Activated T-cell treated with anti-CD3 and anti-CD28 coated beads, Interleukin-2, amount 50 U/mL, for 24 hours (primary cell): ENCODE measurements at regions not wholly inside any gene's neighbourhood (a gene's known extent, or its start where the extent isn't known, plus 50 kb on each side); places are given as distances from the start of the nearest gene placed in this dataset.

Experiments used
- DNase-seq: peaks from one replicate; pipeline ENCODE4 v3.0.0-alpha.2; 2020
- H3K27ac Mint-ChIP-seq: 2 replicates; pipeline ENCODE4 v1.8.0; 2020; ENCODE audit warnings: mild to moderate bottlenecking, mixed read lengths
- H3K27me3 Mint-ChIP-seq: 2 replicates; pipeline ENCODE4 v1.8.0; 2020; ENCODE audit warnings: mixed read lengths
- H3K36me3 Mint-ChIP-seq: 2 replicates; pipeline ENCODE4 v1.8.0; 2020; ENCODE audit warnings: low read depth, mixed read lengths
- H3K4me1 Mint-ChIP-seq: 2 replicates; pipeline ENCODE4 v1.8.0; 2020; ENCODE audit warnings: low read depth, mixed read lengths
- H3K4me3 Mint-ChIP-seq: 2 replicates; pipeline ENCODE4 v1.8.0; 2020; ENCODE audit warnings: mild to moderate bottlenecking, moderate library complexity, mixed read lengths
- H3K9me3 Mint-ChIP-seq: 2 replicates; pipeline ENCODE4 v1.8.0; 2020; ENCODE audit warnings: mixed read lengths

GRCh38 chr20:52518735-52519134 is 327.2 kb upstream of the ZFP64 start:
- H3K27ac Mint-ChIP-seq: no peak overlapping the region
- DNase-seq: no peak
- H3K36me3 Mint-ChIP-seq: no peaks in the 10 kb centered on the region
- peaks cover 9% of the 10 kb centered on the region for H3K9me3 Mint-ChIP-seq
- no peaks in the 10 kb centered on the region for H3K27me3 Mint-ChIP-seq
- H3K4me1 Mint-ChIP-seq: peaks cover 1% of the 10 kb centered on the region
- no peak overlapping the region for H3K4me3 Mint-ChIP-seq

DNA sequence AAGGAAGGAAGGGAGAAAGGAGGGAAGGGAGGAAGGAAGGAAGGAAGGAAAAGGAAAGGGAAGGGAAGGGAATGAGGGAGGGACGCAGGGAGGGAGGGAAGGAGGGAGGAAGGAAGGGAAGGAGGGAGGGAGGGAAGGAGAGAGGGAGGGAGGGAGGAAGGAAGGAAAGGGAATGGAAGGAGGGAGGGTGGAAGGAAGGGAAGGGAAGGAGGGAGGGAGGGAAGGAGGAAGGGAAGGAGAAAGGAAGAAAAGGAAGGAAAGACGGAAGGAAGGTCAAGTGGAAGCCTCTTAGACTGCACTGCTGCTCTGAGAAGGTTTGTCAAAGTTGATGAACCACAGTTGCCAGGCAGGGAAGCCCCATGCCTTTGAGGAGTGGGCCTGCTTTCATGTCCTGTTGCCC is 324.3 kb upstream of the ZFP64 start:
- H3K27ac Mint-ChIP-seq: no peak overlapping the region
- no peaks in the 10 kb centered on the region for H3K9me3 Mint-ChIP-seq
- no peak overlapping the region for H3K4me3 Mint-ChIP-seq
- H3K4me1 Mint-ChIP-seq: no peaks in the 10 kb centered on the region
- no peaks in the 10 kb centered on the region for H3K27me3 Mint-ChIP-seq
- no peaks in the 10 kb centered on the region for H3K36me3 Mint-ChIP-seq
- DNase-seq: no peak

GRCh38 chr20:52500157-52500556 is 308.6 kb upstream of the ZFP64 start:
- Mint-ChIP-seq H3K4me3 (no peak overlapping the region), H3K4me1 (peaks cover 2% of the 10 kb centered on the region), H3K36me3 (no peaks in the 10 kb centered on the region), H3K27me3 (no peaks in the 10 kb centered on the region), H3K9me3 (peaks cover 7% of the 10 kb centered on the region), H3K27ac (no peak overlapping the region)
- no peak for DNase-seq

- Mint-ChIP-seq H3K4me3 (no peak overlapping the region), H3K9me3 (no peaks in the 10 kb centered on the region), H3K4me1 (peaks cover 23% of the 10 kb centered on the region), H3K36me3 (no peaks in the 10 kb centered on the region), H3K27ac (no peak overlapping the region), H3K27me3 (peaks cover 6% of the 10 kb centered on the region)
- DNase-seq: no peak
Measured at GRCh38 chr20:52497731-52498130, 306.2 kb upstream of the ZFP64 start.

GRCh38 chr20:52496191-52496590 is 304.6 kb upstream of the ZFP64 start:
- H3K27ac Mint-ChIP-seq: no peak overlapping the region
- no peak for DNase-seq
- H3K4me3 Mint-ChIP-seq: no peak overlapping the region
- H3K27me3 Mint-ChIP-seq: peaks cover 6% of the 10 kb centered on the region
- H3K4me1 Mint-ChIP-seq: peaks cover 23% of the 10 kb centered on the region
- H3K9me3 Mint-ChIP-seq: no peaks in the 10 kb centered on the region
- H3K36me3 Mint-ChIP-seq: no peaks in the 10 kb centered on the region

- Mint-ChIP-seq H3K27ac (peak overlapping the region; percentile 72), H3K4me3 (peak overlapping the region; percentile 41), H3K4me1 (peaks cover 23% of the 10 kb centered on the region), H3K36me3 (no peaks in the 10 kb centered on the region), H3K27me3 (peaks cover 6% of the 10 kb centered on the region), H3K9me3 (no peaks in the 10 kb centered on the region)
- peak; percentile 55 for DNase-seq
Measured at GRCh38 chr20:52494244-52494643, 302.7 kb upstream of the ZFP64 start.

DNA sequence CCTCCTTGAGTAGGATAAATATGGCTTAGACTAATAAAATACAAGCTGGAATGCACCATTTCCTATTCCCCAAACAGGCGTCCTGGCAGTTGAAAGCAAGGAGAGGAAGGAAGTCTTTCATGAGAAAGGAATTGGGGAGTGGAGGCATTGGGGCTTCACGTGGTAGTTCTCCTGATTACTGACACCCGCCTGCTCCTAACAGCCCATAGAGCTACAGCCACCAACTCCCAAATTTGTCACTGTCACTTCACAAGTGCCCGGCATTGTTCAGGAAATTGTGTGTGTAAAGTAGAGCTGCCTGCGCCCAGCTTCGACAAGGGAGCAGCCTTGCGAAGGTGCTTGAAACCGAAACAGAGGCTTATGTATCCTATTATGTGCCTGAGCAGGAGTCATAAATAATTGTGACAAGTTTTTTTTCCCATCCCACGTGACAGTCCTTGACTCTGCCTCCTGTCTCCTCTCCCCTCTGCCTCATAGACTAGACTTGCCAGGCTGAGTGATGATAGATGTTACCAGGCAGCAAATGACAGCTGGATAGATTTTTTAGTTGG is 301.7 kb upstream of the ZFP64 start:
- no peak for DNase-seq
- peaks cover 23% of the 10 kb centered on the region for H3K4me1 Mint-ChIP-seq
- H3K36me3 Mint-ChIP-seq: no peaks in the 10 kb centered on the region
- H3K9me3 Mint-ChIP-seq: no peaks in the 10 kb centered on the region
- peak overlapping the region; percentile 41 for H3K4me3 Mint-ChIP-seq
- H3K27me3 Mint-ChIP-seq: peaks cover 6% of the 10 kb centered on the region
- peak overlapping the region; percentile 57 for H3K27ac Mint-ChIP-seq

GRCh38 chr20:52490711-52491430 is 299.3 kb upstream of the ZFP64 start:
- Mint-ChIP-seq H3K9me3 (no peaks in the 10 kb centered on the region), H3K27me3 (peaks cover 6% of the 10 kb centered on the region), H3K27ac (no peak overlapping the region), H3K36me3 (no peaks in the 10 kb centered on the region), H3K4me1 (peaks cover 21% of the 10 kb centered on the region), H3K4me3 (no peak overlapping the region)
- no peak for DNase-seq

DNA sequence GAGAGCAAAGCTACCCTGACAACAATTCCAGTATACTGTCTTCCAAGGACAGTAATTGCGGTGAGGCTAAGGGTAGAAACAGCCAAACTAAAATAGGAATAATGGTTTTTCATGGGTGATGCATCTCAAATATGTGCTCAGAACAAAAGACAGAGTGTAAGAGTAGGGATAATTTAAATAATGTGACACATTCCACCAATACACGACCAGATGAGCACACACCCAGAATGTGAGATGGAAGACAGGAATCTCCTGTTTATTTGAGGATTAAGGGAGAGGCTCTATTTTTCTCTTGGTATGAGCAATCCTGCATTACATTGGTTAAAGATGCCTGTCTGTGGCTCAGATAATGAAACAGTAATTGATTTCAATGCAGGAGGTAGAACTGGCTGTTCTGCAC is 292.9 kb upstream of the ZFP64 start:
- no peak overlapping the region for H3K27ac Mint-ChIP-seq
- H3K4me1 Mint-ChIP-seq: no peaks in the 10 kb centered on the region
- H3K9me3 Mint-ChIP-seq: no peaks in the 10 kb centered on the region
- no peaks in the 10 kb centered on the region for H3K36me3 Mint-ChIP-seq
- DNase-seq: no peak
- no peaks in the 10 kb centered on the region for H3K27me3 Mint-ChIP-seq
- H3K4me3 Mint-ChIP-seq: no peak overlapping the region

DNA sequence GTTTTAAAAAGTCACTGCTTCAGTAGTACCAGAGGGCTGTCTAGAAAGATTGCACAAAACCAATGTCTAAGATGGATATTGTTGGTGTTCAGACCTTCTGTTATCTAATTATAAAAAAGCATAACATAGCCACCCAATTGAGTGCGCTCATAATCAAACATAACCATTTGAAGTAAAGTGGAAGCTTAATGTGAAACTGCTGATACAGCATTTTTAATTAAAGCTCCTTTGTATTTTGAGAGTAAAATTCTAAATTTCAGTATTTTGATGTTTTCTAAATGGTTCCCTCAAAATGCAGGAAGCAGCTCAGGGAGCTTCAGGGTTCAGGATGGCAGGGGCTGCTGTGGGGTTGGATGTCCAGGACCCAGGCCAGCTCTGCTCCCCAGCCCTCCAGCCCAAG is 291.8 kb upstream of the ZFP64 start:
- no peaks in the 10 kb centered on the region for H3K4me1 Mint-ChIP-seq
- H3K27ac Mint-ChIP-seq: no peak overlapping the region
- no peak for DNase-seq
- H3K9me3 Mint-ChIP-seq: no peaks in the 10 kb centered on the region
- no peaks in the 10 kb centered on the region for H3K27me3 Mint-ChIP-seq
- H3K4me3 Mint-ChIP-seq: no peak overlapping the region
- no peaks in the 10 kb centered on the region for H3K36me3 Mint-ChIP-seq

DNA sequence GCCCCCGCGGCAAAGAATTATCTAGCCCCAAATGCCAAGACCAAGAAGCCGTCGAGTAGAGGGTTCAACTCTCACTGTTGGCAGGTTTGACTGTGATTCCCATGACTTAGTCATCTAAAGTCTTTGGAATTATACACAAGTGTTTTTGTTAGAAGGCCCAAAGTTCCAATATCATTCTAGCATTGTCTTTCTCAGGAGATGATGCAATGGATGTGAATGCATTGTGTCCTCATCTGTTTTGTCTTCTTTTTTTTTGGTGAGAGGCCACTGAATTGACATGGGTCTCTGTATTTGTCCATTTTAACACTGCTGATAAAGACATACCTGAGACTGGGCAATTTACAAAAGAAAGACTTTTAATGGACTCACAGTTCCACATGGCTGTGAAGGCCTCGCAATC is 290.5 kb upstream of the ZFP64 start:
- Mint-ChIP-seq H3K4me1 (no peaks in the 10 kb centered on the region), H3K4me3 (no peak overlapping the region), H3K36me3 (no peaks in the 10 kb centered on the region), H3K9me3 (no peaks in the 10 kb centered on the region), H3K27me3 (no peaks in the 10 kb centered on the region), H3K27ac (no peak overlapping the region)
- DNase-seq: no peak

- Mint-ChIP-seq H3K36me3 (no peaks in the 10 kb centered on the region), H3K4me3 (no peak overlapping the region), H3K27ac (no peak overlapping the region), H3K27me3 (no peaks in the 10 kb centered on the region), H3K9me3 (no peaks in the 10 kb centered on the region), H3K4me1 (no peaks in the 10 kb centered on the region)
- no peak for DNase-seq
Measured at GRCh38 chr20:52481443-52481842, 289.9 kb upstream of the ZFP64 start.

DNA sequence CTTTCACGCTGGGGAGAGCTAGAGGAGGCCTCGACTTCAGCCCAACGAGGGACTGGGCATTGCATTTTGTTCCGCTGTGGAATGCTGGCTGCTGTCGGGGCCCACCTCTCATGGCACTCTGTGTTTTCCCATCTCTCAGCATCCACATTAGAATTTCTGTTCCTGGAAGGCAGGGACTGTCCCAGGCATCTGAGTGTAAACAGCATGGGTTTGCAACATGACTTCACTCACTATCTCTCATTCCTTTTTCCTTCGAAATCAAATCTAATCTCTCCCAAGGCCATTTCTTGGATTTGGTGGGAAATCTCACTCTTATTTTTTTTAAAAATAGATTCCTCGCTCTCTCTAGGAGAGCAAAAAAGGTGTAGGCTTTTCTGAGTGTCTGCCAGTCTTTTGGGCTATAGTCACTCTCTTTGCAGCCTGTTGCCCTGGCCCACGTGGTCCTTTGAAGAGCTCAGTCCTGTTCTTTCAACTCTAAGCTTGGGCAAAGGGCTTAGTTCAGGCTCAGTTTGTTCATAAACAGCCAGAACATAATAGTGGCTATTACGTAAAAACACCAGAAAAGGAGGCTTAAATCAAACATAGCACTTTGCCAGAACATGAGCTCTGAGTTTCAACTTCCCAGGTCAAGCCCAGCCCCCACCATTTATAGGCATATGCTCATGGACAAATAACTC is 284.6 kb upstream of the ZFP64 start:
- Mint-ChIP-seq H3K4me1 (no peaks in the 10 kb centered on the region), H3K27me3 (no peaks in the 10 kb centered on the region), H3K4me3 (no peak overlapping the region), H3K27ac (no peak overlapping the region), H3K9me3 (no peaks in the 10 kb centered on the region), H3K36me3 (no peaks in the 10 kb centered on the region)
- DNase-seq: no peak

DNA sequence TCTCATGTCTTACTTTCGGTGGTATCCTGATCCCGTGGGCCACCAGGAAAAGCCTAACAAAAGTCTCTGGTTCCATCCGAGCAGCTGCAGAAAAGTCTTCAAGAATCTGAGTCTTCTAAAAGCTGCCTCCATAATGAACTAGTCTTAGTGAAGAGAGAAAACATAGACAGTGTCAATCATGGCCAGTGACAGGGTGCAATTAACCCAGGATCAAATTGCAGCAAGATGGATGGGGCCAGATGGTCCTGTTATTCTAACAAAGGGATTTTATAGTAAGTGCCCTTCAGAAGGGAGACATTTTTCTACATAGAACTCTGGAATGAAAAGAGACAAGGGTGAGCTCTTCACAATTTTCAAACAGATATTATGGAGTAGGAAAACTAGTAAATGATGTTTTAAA is 281.6 kb upstream of the ZFP64 start:
- no peak for DNase-seq
- no peaks in the 10 kb centered on the region for H3K27me3 Mint-ChIP-seq
- peaks cover 2% of the 10 kb centered on the region for H3K4me1 Mint-ChIP-seq
- no peaks in the 10 kb centered on the region for H3K9me3 Mint-ChIP-seq
- no peak overlapping the region for H3K27ac Mint-ChIP-seq
- H3K4me3 Mint-ChIP-seq: no peak overlapping the region
- no peaks in the 10 kb centered on the region for H3K36me3 Mint-ChIP-seq

DNA sequence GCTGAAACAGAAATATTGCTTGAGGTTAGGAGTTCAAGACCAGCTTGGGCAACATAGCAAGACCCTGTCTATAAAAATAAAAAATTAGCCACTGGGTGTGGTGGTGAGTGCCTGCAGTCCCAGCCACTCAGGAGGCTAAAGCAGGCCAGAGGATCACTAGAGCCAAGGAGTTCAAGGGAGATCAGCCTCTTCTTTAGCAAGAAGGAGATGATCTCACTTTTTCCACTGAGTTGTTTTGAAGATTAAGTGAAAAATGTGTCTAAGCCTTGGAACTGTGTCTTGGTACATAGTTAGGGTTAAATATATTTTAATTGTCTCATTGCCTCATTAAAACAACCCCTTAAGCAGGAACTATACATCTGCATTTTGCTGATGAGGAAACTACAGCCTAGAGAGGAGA is 279.0 kb upstream of the ZFP64 start:
- Mint-ChIP-seq H3K9me3 (peaks cover under 1% of the 10 kb centered on the region), H3K27ac (no peak overlapping the region), H3K4me3 (no peak overlapping the region), H3K27me3 (no peaks in the 10 kb centered on the region), H3K4me1 (peaks cover 2% of the 10 kb centered on the region), H3K36me3 (no peaks in the 10 kb centered on the region)
- DNase-seq: no peak
